Ascending aorta (tissue), 2 donors: ENCODE measurements at regions not wholly inside any gene's neighbourhood (a gene's known extent, or its start where the extent isn't known, plus 50 kb on each side); places are given as distances from the start of the nearest gene placed in this dataset.

Experiments
- DNase-seq, 2 donors: peaks; one replicate each; pipeline ENCODE4 v3.0.0-alpha.2; 2019; ENCODE audit warnings: low spot score in 2 of 2
- H3K27ac ChIP-seq, 2 donors: fragments of 200-600 bp; sonication (generic); one replicate each; pipeline ENCODE4 v1.5.1; 2016 to 2017; ENCODE audit warnings: mild to moderate bottlenecking in 1 of 2
- H3K27me3 ChIP-seq: fragments of 200-600 bp; sonication (generic); one replicate; pipeline ENCODE4 v1.5.1; 2017
- H3K36me3 ChIP-seq, 2 donors: fragments of 200-600 bp; sonication (generic); one replicate each; pipeline ENCODE4 v1.5.1; 2016
- H3K4me1 ChIP-seq, 2 donors: fragments of 200-600 bp; sonication (generic); one replicate each; pipeline ENCODE4 v1.5.1; 2016 to 2017; ENCODE audit warnings: mild to moderate bottlenecking in 1 of 2
- H3K4me3 ChIP-seq, 2 donors: fragments of 200-600 bp; sonication (generic); one replicate each; pipeline ENCODE4 v1.5.1; 2016 to 2017; ENCODE audit warnings: mild to moderate bottlenecking in 1 of 2
- H3K9me3 ChIP-seq, 2 donors: fragments of 200-600 bp; sonication (generic); one replicate each; pipeline ENCODE4 v1.5.1; 2016
- CTCF ChIP-seq, 3 experiments: fragments of 200-600 bp in 2 of 3; fragments of 450-650 bp in 1 of 3; sonication (generic) in 2 of 3; IDR thresholded peaks; one replicate each; pipeline ENCODE4 v1.5.1; 2016 to 2019; ENCODE audit warnings: antibody characterized with exemption in 3 of 3, mild to moderate bottlenecking in 1 of 3, moderate library complexity in 1 of 3
- intact Hi-C: fragments of 100-400 bp; cut with DNase I; formaldehyde crosslinking; loops from one replicate; pipeline ENCODE4 v1.15.1; 2023

- Histone ChIP-seq H3K9me3 (no peaks in the 10 kb centered on the region), H3K27me3 (no peaks in the 10 kb centered on the region), H3K36me3 (no peaks in the 10 kb centered on the region), H3K4me1 (peaks cover 0 to 6% of the 10 kb centered on the region in 2 donors), H3K27ac (no peak overlapping the region), H3K4me3 (no peak overlapping the region)
- intact Hi-C loops = no loop called here
- DNase-seq = no peak
- TF ChIP-seq CTCF (IDR thresholded peaks at IDR 0.05) = no peak
Measured at GRCh38 chr4:127148165-127148564, 484.6 kb upstream of the INTU start.

- no peak for DNase-seq
- no peaks in the 10 kb centered on the region for H3K9me3 ChIP-seq
- intact Hi-C loops = no loop called here
- no peak overlapping the region for H3K27ac ChIP-seq
- TF ChIP-seq CTCF (IDR thresholded peaks at IDR 0.05) = no peak
- no peaks in the 10 kb centered on the region for H3K4me1 ChIP-seq
- H3K4me3 ChIP-seq = no peak overlapping the region
- H3K36me3 ChIP-seq = no peaks in the 10 kb centered on the region
- no peaks in the 10 kb centered on the region for H3K27me3 ChIP-seq
Measured at GRCh38 chr4:127149086-127149485, 483.7 kb upstream of the INTU start.

DNA sequence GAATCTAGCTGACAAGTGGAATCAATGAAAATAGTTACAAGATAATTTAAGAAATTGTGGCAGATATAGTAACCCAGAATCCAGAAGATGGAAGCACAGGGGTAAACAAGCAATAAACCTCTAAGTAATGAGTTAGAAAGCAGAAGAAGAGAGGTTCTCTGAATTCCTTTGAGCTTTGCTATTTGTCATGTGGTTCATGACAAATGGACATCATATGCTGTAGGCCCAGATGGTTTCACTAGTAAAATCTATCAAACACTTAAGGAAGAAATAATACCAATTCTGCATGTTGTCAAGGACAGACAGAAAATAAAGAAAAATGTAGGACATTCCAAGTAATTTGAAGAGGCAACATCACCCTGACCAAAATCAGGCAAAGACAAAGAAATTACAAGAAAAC, 480.8 kb upstream of the INTU start:
- Histone ChIP-seq H3K27ac (no peak overlapping the region), H3K27me3 (no peaks in the 10 kb centered on the region), H3K4me3 (no peak overlapping the region), H3K4me1 (no peaks in the 10 kb centered on the region), H3K36me3 (no peaks in the 10 kb centered on the region), H3K9me3 (no peaks in the 10 kb centered on the region)
- intact Hi-C loops = no loop called here
- no peak for TF ChIP-seq CTCF (IDR thresholded peaks at IDR 0.05)
- DNase-seq = no peak

- intact Hi-C loops = no loop called here
- no peak for TF ChIP-seq CTCF (IDR thresholded peaks at IDR 0.05)
- no peaks in the 10 kb centered on the region for H3K27me3 ChIP-seq
- no peak overlapping the region for H3K4me3 ChIP-seq
- H3K27ac ChIP-seq = no peak overlapping the region
- H3K36me3 ChIP-seq = no peaks in the 10 kb centered on the region
- H3K4me1 ChIP-seq = no peaks in the 10 kb centered on the region
- no peaks in the 10 kb centered on the region for H3K9me3 ChIP-seq
- no peak for DNase-seq
Measured at GRCh38 chr4:127155116-127155515, 477.6 kb upstream of the INTU start.

DNA sequence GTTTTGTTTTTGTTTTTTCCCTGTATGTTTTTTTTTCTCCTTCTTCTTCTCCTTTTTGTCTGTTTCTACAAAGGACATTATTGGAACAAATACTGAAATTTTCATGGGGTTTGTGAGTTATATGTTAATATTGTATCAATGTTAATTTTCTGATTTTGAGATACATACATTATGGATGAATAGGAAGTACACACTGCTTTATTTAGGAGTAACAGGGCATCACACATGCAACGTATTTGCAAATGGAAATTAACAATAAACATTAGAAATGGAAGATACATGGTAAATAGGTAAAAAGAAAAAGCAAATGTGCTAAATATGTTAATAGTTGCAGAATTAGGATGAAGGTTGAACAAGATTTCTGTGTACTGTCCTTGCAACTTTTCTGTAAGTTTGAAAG, 477.2 kb upstream of the INTU start:
- intact Hi-C loops = no loop called here
- TF ChIP-seq CTCF (IDR thresholded peaks at IDR 0.05) = no peak
- H3K4me1 ChIP-seq = no peaks in the 10 kb centered on the region
- H3K36me3 ChIP-seq = no peaks in the 10 kb centered on the region
- H3K27ac ChIP-seq = no peak overlapping the region
- no peaks in the 10 kb centered on the region for H3K27me3 ChIP-seq
- no peak overlapping the region for H3K4me3 ChIP-seq
- H3K9me3 ChIP-seq = no peaks in the 10 kb centered on the region
- DNase-seq = no peak

GRCh38 chr4:127162741-127163140, 470.0 kb upstream of the INTU start:
- TF ChIP-seq CTCF (IDR thresholded peaks at IDR 0.05) = no peak
- H3K9me3 ChIP-seq = no peaks in the 10 kb centered on the region

More at GRCh38 chr4:127162741-127163140, 470.0 kb upstream of the INTU start:
- H3K27ac ChIP-seq = no peak overlapping the region
- no peaks in the 10 kb centered on the region for H3K27me3 ChIP-seq
- H3K4me3 ChIP-seq = no peak overlapping the region
- intact Hi-C loops = no loop called here
- H3K4me1 ChIP-seq = no peaks in the 10 kb centered on the region
- no peak for DNase-seq
- no peaks in the 10 kb centered on the region for H3K36me3 ChIP-seq
